ENCODE measurements at regions not wholly inside any gene's neighbourhood (a gene's known extent, or its start where the extent isn't known, plus 50 kb on each side); places are given as distances from the start of the nearest gene placed in this dataset.

DNA sequence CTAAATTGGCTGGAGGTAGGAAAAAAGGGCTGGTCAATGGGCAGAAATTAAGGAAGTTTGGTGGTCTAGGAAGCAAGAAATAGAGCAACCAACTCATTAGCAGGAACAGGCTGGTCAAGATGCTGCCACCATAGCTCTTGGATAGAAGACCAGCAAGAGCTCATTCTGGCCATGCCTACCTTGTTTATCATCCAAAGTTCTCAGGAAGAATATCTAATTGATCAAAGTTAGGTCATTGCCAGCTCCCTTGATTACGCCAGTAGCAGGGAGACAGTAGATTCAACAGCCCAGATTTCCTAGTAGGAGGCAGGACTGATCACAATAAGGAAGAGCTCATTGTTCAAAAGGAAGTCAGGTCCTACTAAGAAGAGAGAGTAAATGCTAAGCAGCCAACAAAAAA is 370.2 kb downstream of the GPATCH2 start:
- in situ Hi-C loops (cut with MboI; ENCODE audit: low sequenced_read_pairs) (no loop called here), dilution Hi-C loops (cut with HindIII; ENCODE audit: low sequenced_read_pairs, unreplicated experiment) (no loop called here), intact Hi-C loops (cut with micrococcal nuclease) (no loop called here)
- Histone ChIP-seq H4K20me1 (ENCODE audit: insufficient read depth, low read length) (no peaks in the 10 kb centered on the region), H2AK9ac (replicated peaks; ENCODE audit: low read depth, low read length, poor library complexity) (no peak overlapping the region), H2AK5ac (ENCODE audit: low read depth, low read length) (no peak overlapping the region), H3K18ac (ENCODE audit: low read depth, low read length) (no peak overlapping the region), H4K91ac (ENCODE audit: insufficient read depth, low read depth, low read length) (no peak overlapping the region), H3K27me3 (ENCODE audit: control insufficient read depth, insufficient read depth, low read length) (no peaks in the 10 kb centered on the region), H4K8ac (ENCODE audit: low read depth in 2 of 2, low read length in 2 of 2) (no peak overlapping the region), H3K23ac (ENCODE audit: low read depth, low read length) (no peak overlapping the region), H3K9me1 (ENCODE audit: insufficient read depth, low read length) (no peaks in the 10 kb centered on the region), H3K4ac (ENCODE audit: low read depth, low read length) (no peak overlapping the region), H3K4me2 (ENCODE audit: low read depth, low read length) (no peak overlapping the region), H3K36me3 (ENCODE audit: control insufficient read depth, insufficient read depth, low read length) (no peaks in the 10 kb centered on the region), H3K4me3 (ENCODE audit: insufficient read depth, low read depth, low read length) (no peak overlapping the region), H3K4me1 (ENCODE audit: control insufficient read depth, insufficient read depth, low read length) (no peaks in the 10 kb centered on the region), H3K56ac (ENCODE audit: extremely low read depth, insufficient read depth, low read length) (no peak overlapping the region), H3K14ac (replicated peaks; ENCODE audit: low read depth, low read length) (no peak overlapping the region), H3K27ac (ENCODE audit: insufficient read depth, low read length) (no peak overlapping the region), H3K9me3 (ENCODE audit: control insufficient read depth, insufficient read depth, low read length) (no peaks in the 10 kb centered on the region), H4K5ac (ENCODE audit: low read depth, low read length) (no peak overlapping the region), H2BK5ac (ENCODE audit: low read depth, low read length, poor library complexity, severe bottlenecking) (no peak overlapping the region), H3K79me1 (ENCODE audit: low read depth in 1 of 2, low read length in 2 of 2) (no peaks in the 10 kb centered on the region), H3K9ac (ENCODE audit: low read depth, low read length) (no peak overlapping the region), H2BK20ac (ENCODE audit: low read depth, low read length) (no peak overlapping the region), H2BK15ac (ENCODE audit: low read depth, low read length) (no peak overlapping the region), H2BK120ac (ENCODE audit: low read depth, low read length) (no peak overlapping the region), H2AFZ (replicated peaks; ENCODE audit: low read length, poor library complexity) (no peak overlapping the region)
- no peak for TF ChIP-seq NFE2L2 (IDR thresholded peaks at IDR 0.05; ENCODE audit: low read depth, low read length)
- TF ChIP-seq CEBPB (IDR thresholded peaks at IDR 0.05; ENCODE audit: low read depth, low read length), result no peak
- TF ChIP-seq CHD1 (IDR thresholded peaks at IDR 0.05; ENCODE audit: low read depth, low read length), result no peak
- TF ChIP-seq FOS (IDR thresholded peaks at IDR 0.05; ENCODE audit: low read depth, low read length), result no peak
- TF ChIP-seq POLR2A (IDR thresholded peaks at IDR 0.05; ENCODE audit: low read depth, low read length), result no peak
- TF ChIP-seq MAZ (IDR thresholded peaks at IDR 0.05; ENCODE audit: borderline replicate concordance, low read depth, low read length), result no peak
- TF ChIP-seq USF2 (IDR thresholded peaks at IDR 0.05; ENCODE audit: low read depth, low read length), result no peak
- no peak for TF ChIP-seq RFX5 (IDR thresholded peaks at IDR 0.05; ENCODE audit: low read depth, low read length)
- TF ChIP-seq MXI1 (IDR thresholded peaks at IDR 0.05; ENCODE audit: borderline replicate concordance, low read depth, low read length), result no peak
- TF ChIP-seq BHLHE40 (IDR thresholded peaks at IDR 0.05; ENCODE audit: low read depth, low read length), result no peak
- TF ChIP-seq RCOR1 (IDR thresholded peaks at IDR 0.05; ENCODE audit: insufficient replicate concordance, low read length), result no peak
- TF ChIP-seq CTCF (conservative IDR thresholded peaks at IDR 0.05; ENCODE audit: low read depth, low read length), result no peak
- TF ChIP-seq ELK1 (IDR thresholded peaks at IDR 0.05; ENCODE audit: borderline replicate concordance, low read depth, low read length), result no peak
- no peak for TF ChIP-seq RAD21 (IDR thresholded peaks at IDR 0.05; ENCODE audit: low read length)
- no peak for TF ChIP-seq SMC3 (IDR thresholded peaks at IDR 0.05; ENCODE audit: low read depth, low read length)
- no CpG with 5 or more reads among the region's 1 CpG for WGBS, 2 experiments (ENCODE audit: extremely low coverage in 2 of 2, insufficient read length in 1 of 2)
- DNase-seq, result no peak
- no TSS peak for BruUV-seq (replicated peaks)
- ChIA-PET POLR2A (ENCODE audit: unreplicated experiment) (no interaction called here), CTCF (no interaction called here)
- ATAC-seq (ENCODE audit: low read depth), result no peak

All from IMR-90 (cell line).